Liver (tissue), 8 donors: ENCODE measurements at regions not wholly inside any gene's neighbourhood (a gene's known extent, or its start where the extent isn't known, plus 50 kb on each side); places are given as distances from the start of the nearest gene placed in this dataset.

Experiments
- DNase-seq: peaks from one replicate; pipeline ENCODE4 v3.0.0-alpha.2; 2017; ENCODE audit warnings: low spot score
- H3K27ac ChIP-seq, 2 donors: one replicate each; pipeline ENCODE4 v1.7.0; 2013; ENCODE audit warnings: inconsistent platforms in 2 of 2, low read length in 2 of 2, control low read depth in 1 of 2, low read depth in 1 of 2, mild to moderate bottlenecking in 1 of 2
- H3K27me3 ChIP-seq, 4 donors: one replicate each; pipeline versions ENCODE4 v1.6.1 to v1.7.0; 2013; ENCODE audit warnings: low read length in 3 of 4, inconsistent platforms in 1 of 4, mild to moderate bottlenecking in 1 of 4, moderate library complexity in 1 of 4; ENCODE audit not compliant: control insufficient read depth in 4 of 4, insufficient read depth in 4 of 4
- H3K36me3 ChIP-seq, 4 donors: one replicate each; pipeline versions ENCODE4 v1.6.1 to v1.7.0; 2013; ENCODE audit warnings: low read length in 3 of 4, mild to moderate bottlenecking in 3 of 4, low read depth in 1 of 4, moderate library complexity in 1 of 4; ENCODE audit not compliant: control insufficient read depth in 4 of 4, insufficient read depth in 3 of 4
- H3K4me1 ChIP-seq, 4 donors: one replicate each; pipeline versions ENCODE4 v1.6.1 to v1.7.0; 2013; ENCODE audit warnings: low read length in 3 of 4, mild to moderate bottlenecking in 3 of 4, moderate library complexity in 1 of 4; ENCODE audit not compliant: control insufficient read depth in 4 of 4, insufficient read depth in 4 of 4
- H3K4me3 ChIP-seq, 3 donors: one replicate each; pipeline versions ENCODE4 v1.6.1 to v1.7.0; 2013; ENCODE audit warnings: low read length in 3 of 3, control low read depth in 1 of 3, low read depth in 1 of 3, mild to moderate bottlenecking in 1 of 3
- H3K9ac ChIP-seq, 2 donors: one replicate each; pipeline ENCODE4 v1.7.0; 2013; ENCODE audit warnings: low read length in 2 of 2, mild to moderate bottlenecking in 2 of 2, moderate library complexity in 2 of 2, control low read depth in 1 of 2, low read depth in 1 of 2
- H3K9me3 ChIP-seq, 4 donors: one replicate each; pipeline versions ENCODE4 v1.6.1 to v1.7.0; 2013; ENCODE audit warnings: low read length in 3 of 4; ENCODE audit not compliant: control insufficient read depth in 4 of 4
- ATF3 ChIP-seq: IDR thresholded peaks from 2 replicates; pipeline ENCODE4 v1.6.1; 2016; ENCODE audit warnings: antibody characterized with exemption
- CTCF ChIP-seq: fragments of 150-350 bp; IDR thresholded peaks from 2 replicates; pipeline ENCODE4 v1.5.1; 2017; ENCODE audit warnings: improper control_type of control experiment, low read depth, low read length; ENCODE audit not compliant: missing input control
- EGR1 ChIP-seq, 2 donors: IDR thresholded peaks; 2 replicates each; pipeline ENCODE4 v1.6.1; 2016 to 2018; ENCODE audit warnings: antibody characterized with exemption in 2 of 2, low read depth in 2 of 2
- FOXA1 ChIP-seq: IDR thresholded peaks from 2 replicates; pipeline ENCODE4 v1.6.1; 2016; ENCODE audit warnings: antibody characterized with exemption
- FOXA2 ChIP-seq: IDR thresholded peaks from 2 replicates; pipeline ENCODE4 v1.6.1; 2016; ENCODE audit warnings: antibody characterized with exemption
- GABPA ChIP-seq, 2 donors: IDR thresholded peaks in 1 of 2; conservative IDR thresholded peaks in 1 of 2; 2 replicates each; pipeline ENCODE4 v1.6.1; 2016; ENCODE audit warnings: antibody characterized with exemption in 2 of 2, mild to moderate bottlenecking in 1 of 2, moderate library complexity in 1 of 2
- HNF4A ChIP-seq, 2 donors: conservative IDR thresholded peaks; 2 replicates each; pipeline ENCODE4 v1.6.1; 2016; ENCODE audit warnings: antibody characterized with exemption in 2 of 2, mild to moderate bottlenecking in 2 of 2
- HNF4G ChIP-seq: IDR thresholded peaks from 2 replicates; pipeline ENCODE4 v1.6.1; 2016; ENCODE audit warnings: antibody characterized with exemption
- JUND ChIP-seq, 2 donors: IDR thresholded peaks; 2 replicates each; pipeline ENCODE4 v1.6.1; 2016; ENCODE audit warnings: antibody characterized with exemption in 2 of 2
- NR2F2 ChIP-seq: IDR thresholded peaks from 2 replicates; pipeline ENCODE4 v1.6.1; 2016; ENCODE audit warnings: antibody characterized with exemption
- RAD21 ChIP-seq, 2 donors: IDR thresholded peaks; 2 replicates each; pipeline ENCODE4 v1.6.1; 2016; ENCODE audit warnings: antibody characterized with exemption in 2 of 2, mild to moderate bottlenecking in 2 of 2
- REST ChIP-seq: IDR thresholded peaks from 2 replicates; pipeline ENCODE4 v1.6.1; 2016; ENCODE audit warnings: antibody characterized with exemption, mild to moderate bottlenecking
- RXRA ChIP-seq, 2 donors: IDR thresholded peaks; 2 replicates each; pipeline ENCODE4 v1.6.1; 2017 to 2018; ENCODE audit warnings: antibody characterized with exemption in 2 of 2, mild to moderate bottlenecking in 1 of 2
- SP1 ChIP-seq: IDR thresholded peaks from 2 replicates; pipeline ENCODE4 v1.6.1; 2018; ENCODE audit warnings: antibody characterized with exemption, mild to moderate bottlenecking
- TAF1 ChIP-seq: conservative IDR thresholded peaks from 2 replicates; pipeline ENCODE4 v1.6.1; 2016; ENCODE audit warnings: antibody characterized with exemption, mild to moderate bottlenecking
- YY1 ChIP-seq: IDR thresholded peaks from 2 replicates; pipeline ENCODE4 v1.6.1; 2016; ENCODE audit warnings: antibody characterized with exemption, mild to moderate bottlenecking
- ZBTB33 ChIP-seq: IDR thresholded peaks from 2 replicates; pipeline ENCODE4 v1.6.1; 2016; ENCODE audit warnings: antibody characterized with exemption
- WGBS: extraction: QIAGEN DNeasy Blood & Tissue Kit; methylation state at CpG from one replicate; pipeline ENCODE4 v1.1.7; 2013; 5-methylcytosine and 5-hydroxymethylcytosine counted together
- donor health status: healthy.
- donor health status: healthy.
- donor health status: healthy.
- donor health status: healthy.
- donor health status: healthy.

- Histone ChIP-seq H3K36me3 (no peaks in the 10 kb centered on the region), H3K27ac (no peak overlapping the region), H3K4me3 (no peak overlapping the region), H3K4me1 (peaks cover 1 to 12% (median 9%) of the 10 kb centered on the region in 4 donors), H3K9me3 (no peaks in the 10 kb centered on the region), H3K27me3 (no peaks in the 10 kb centered on the region), H3K9ac (no peak overlapping the region)
- TF ChIP-seq ATF3 (no peak), NR2F2 (no peak), RAD21 (IDR thresholded peaks at IDR 0.05) (no peak), CTCF (no peak)
- no peak for DNase-seq
- 95% methylated on average over 1 of the region's 1 CpG for WGBS
Measured at GRCh38 chr10:78901694-78902093, 167.1 kb upstream of the ZMIZ1 start.

- Histone ChIP-seq H3K9ac (no peak overlapping the region), H3K36me3 (no peaks in the 10 kb centered on the region), H3K27ac (no peak overlapping the region), H3K4me3 (no peak overlapping the region), H3K9me3 (no peaks in the 10 kb centered on the region), H3K4me1 (peaks cover 1 to 12% (median 9%) of the 10 kb centered on the region in 4 donors), H3K27me3 (no peaks in the 10 kb centered on the region)
- no peak for DNase-seq
- TF ChIP-seq TAF1 (no peak), SP1 (no peak), JUND (IDR thresholded peaks at IDR 0.05) (no peak), NR2F2 (no peak), GABPA (IDR thresholded peaks at IDR 0.05 in 1 of 2, conservative IDR thresholded peaks at IDR 0.05 in 1 of 2) (no peak), FOXA2 (no peak), HNF4A (conservative IDR thresholded peaks at IDR 0.05) (no peak), REST (no peak), RXRA (IDR thresholded peaks at IDR 0.05) (no peak), RAD21 (IDR thresholded peaks at IDR 0.05) (no peak), ATF3 (no peak), YY1 (no peak), HNF4G (no peak), EGR1 (IDR thresholded peaks at IDR 0.05; ENCODE audit: low read depth in 2 of 2) (no peak), ZBTB33 (no peak), CTCF (no peak), FOXA1 (no peak)
- 89% methylated on average over 3 of the region's 3 CpGs for WGBS
Measured at GRCh38 chr10:78902815-78903214, 166.0 kb upstream of the ZMIZ1 start.
